Stomach (tissue), 8 donors: ENCODE measurements at regions not wholly inside any gene's neighbourhood (a gene's known extent, or its start where the extent isn't known, plus 50 kb on each side); places are given as distances from the start of the nearest gene placed in this dataset.

Experiments used
- DNase-seq, 2 donors: peaks; one replicate each; pipeline versions ENCODE4 v3.0.0 to v3.0.0-alpha.2; 2013 to 2019
- H3K27ac ChIP-seq, 5 donors: fragments of 200-600 bp in 4 of 5; sonication (generic) in 4 of 5; one replicate each; pipeline ENCODE4 v1.5.1; 2013 to 2019; ENCODE audit warnings: mild to moderate bottlenecking in 1 of 5, moderate library complexity in 1 of 5
- H3K27me3 ChIP-seq, 3 donors: fragments of 200-600 bp; sonication (generic); one replicate each; pipeline ENCODE4 v1.5.1; 2017 to 2019; ENCODE audit warnings: mixed run types in 1 of 3
- H3K36me3 ChIP-seq, 4 donors: fragments of 200-600 bp; sonication (generic); 1 replicate in 3 of 4; 2 replicates in 1 of 4; pipeline ENCODE4 v1.5.1; 2016 to 2019
- H3K4me1 ChIP-seq, 4 donors: fragments of 200-600 bp; sonication (generic); one replicate each; pipeline ENCODE4 v1.5.1; 2016 to 2019
- H3K4me3 ChIP-seq, 4 donors: fragments of 200-600 bp; sonication (generic) in 3 of 4; one replicate each; pipeline ENCODE4 v1.5.1; 2016 to 2019; ENCODE audit warnings: mild to moderate bottlenecking in 1 of 4
- H3K9me3 ChIP-seq, 4 donors: fragments of 200-600 bp; sonication (generic); one replicate each; pipeline ENCODE4 v1.5.1; 2016 to 2019
- CTCF ChIP-seq, 7 experiments: fragments of 450-650 bp in 4 of 7; fragments of 200-600 bp in 3 of 7; sonication (generic) in 3 of 7; IDR thresholded peaks; one replicate each; pipeline ENCODE4 v1.5.1; 2016 to 2019; ENCODE audit warnings: antibody characterized with exemption in 7 of 7, control low read depth in 2 of 7, mild to moderate bottlenecking in 1 of 7
- EP300 ChIP-seq: sonication (generic); formaldehyde crosslinking; IDR thresholded peaks from one replicate; pipeline ENCODE4 v1.6.1; 2017; ENCODE audit warnings: antibody characterized with exemption
- POLR2A ChIP-seq, 4 donors: fragments of 450-650 bp; IDR thresholded peaks; one replicate each; pipeline ENCODE4 v1.6.1; 2016; ENCODE audit warnings: antibody characterized with exemption in 4 of 4, control low read depth in 2 of 4, mild to moderate bottlenecking in 1 of 4, moderate library complexity in 1 of 4
- POLR2AphosphoS5 ChIP-seq, 3 donors: sonication (generic); formaldehyde crosslinking; IDR thresholded peaks; one replicate each; pipeline ENCODE4 v1.6.1; 2016; ENCODE audit warnings: antibody characterized with exemption in 3 of 3
- WGBS, 5 donors: extraction: QIAGEN DNeasy Blood & Tissue Kit in 3 of 5; methylation state at CpG; one replicate each; pipeline versions ENCODE4 v1.1.5 to v1.1.7; 2013 to 2018; 5-methylcytosine and 5-hydroxymethylcytosine counted together
- intact Hi-C: fragments of 100-400 bp; cut with DNase I; formaldehyde crosslinking; loops from one replicate; pipeline ENCODE4 v1.15.1; 2023; ENCODE audit warnings: low total_unique reads
- donor health status: healthy with polysubstance abuse.
- donor health status: Bipolar disorder and iron deficiency.
- donor health status: healthy.

DNA sequence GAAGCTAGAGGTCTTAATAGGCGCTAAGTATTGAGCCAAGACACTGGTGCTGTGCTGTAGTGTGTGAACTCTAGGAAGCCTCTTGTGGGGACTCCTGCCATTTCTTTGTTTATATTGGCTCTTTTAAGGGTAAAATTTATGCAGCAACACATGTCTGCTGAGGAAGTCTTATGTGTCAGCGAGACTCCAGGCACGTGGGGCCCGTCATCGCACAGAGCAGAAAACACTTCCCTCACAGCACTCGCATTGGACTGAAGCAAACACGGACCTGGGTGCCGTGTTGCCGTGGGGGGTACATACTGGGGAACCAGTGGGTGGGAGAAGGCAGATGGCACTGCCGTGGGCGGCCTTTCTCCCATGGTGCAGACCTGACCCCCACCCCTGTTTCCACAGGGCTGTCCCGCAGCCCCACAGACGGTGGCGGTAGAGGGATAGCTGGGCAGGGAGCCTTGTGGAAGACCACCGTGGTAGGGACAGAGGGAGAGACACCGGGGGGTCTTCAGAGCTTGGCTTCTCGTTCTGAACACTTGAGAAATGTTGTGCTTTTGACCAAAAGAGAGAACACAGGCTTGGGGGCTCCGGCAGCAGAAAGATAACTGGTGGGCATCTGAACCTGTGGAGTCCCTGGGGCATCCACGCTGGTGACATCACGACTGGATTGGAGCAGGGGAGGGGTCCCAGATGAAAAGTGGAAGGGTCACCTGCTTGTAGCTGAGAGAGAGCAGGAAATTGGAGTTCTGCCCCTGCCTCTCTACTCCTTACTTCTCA lies 284.7 kb upstream of the SHH start:
- TF ChIP-seq POLR2A (IDR thresholded peaks at IDR 0.05): no peak
- TF ChIP-seq CTCF (IDR thresholded peaks at IDR 0.05): no peak
- no peak for TF ChIP-seq POLR2AphosphoS5 (IDR thresholded peaks at IDR 0.05)
- no peak for TF ChIP-seq EP300
- intact Hi-C loops: no loop called here
- H3K9me3 ChIP-seq: peaks cover 0 to 4% (median 0%) of the 10 kb centered on the region in 4 donors
- no peak overlapping the region for H3K27ac ChIP-seq
- no peak overlapping the region for H3K4me3 ChIP-seq
- 72 to 78% (median 72%) methylated on average over 20 of the region's 20 CpGs for WGBS, 5 donors
- peaks cover 0 to 14% (median 0%) of the 10 kb centered on the region in 3 donors for H3K27me3 ChIP-seq
- no peaks in the 10 kb centered on the region for H3K36me3 ChIP-seq
- DNase-seq: peak in 1 of 2 donors; percentile 53
- H3K4me1 ChIP-seq: no peaks in the 10 kb centered on the region

DNA sequence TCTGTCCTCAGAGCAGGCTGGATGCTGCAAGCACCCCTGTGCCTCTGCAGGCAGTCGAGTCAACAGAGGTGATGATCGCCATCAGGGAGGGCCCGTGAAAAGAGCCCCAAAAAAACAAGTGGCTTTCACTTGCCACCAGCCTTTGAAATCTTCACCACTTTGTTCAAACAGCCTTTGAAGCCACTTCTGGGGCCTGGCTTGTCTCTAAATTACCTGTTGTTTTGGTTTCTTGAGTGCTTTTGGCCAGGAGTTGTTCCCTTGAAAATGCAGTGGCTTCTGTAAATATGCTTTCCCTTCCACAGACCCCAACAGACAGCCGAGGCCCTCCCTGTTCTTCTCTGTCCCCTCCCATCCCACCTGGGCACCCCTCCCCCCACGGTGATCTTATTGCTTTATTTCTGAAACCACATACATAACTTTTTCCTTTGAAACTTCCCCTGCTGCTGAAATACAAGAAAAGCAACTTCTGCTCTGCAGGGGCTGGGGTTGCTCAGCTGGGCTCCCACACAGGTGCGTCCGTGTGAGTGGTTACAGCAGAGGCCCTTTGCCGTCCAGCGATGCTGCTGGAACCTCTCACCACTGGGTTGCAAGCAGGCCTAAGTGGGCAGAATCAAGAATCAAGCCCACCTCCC lies 283.8 kb upstream of the SHH start:
- DNase-seq: peak in 1 of 2 donors; percentile 10
- 63 to 70% (median 69%) methylated on average over 9 of the region's 9 CpGs for WGBS, 5 donors
- Histone ChIP-seq H3K4me1 (no peaks in the 10 kb centered on the region), H3K4me3 (no peak overlapping the region), H3K9me3 (peaks cover 0 to 4% (median 0%) of the 10 kb centered on the region in 4 donors), H3K36me3 (no peaks in the 10 kb centered on the region), H3K27me3 (peaks cover 0 to 14% (median 0%) of the 10 kb centered on the region in 3 donors), H3K27ac (no peak overlapping the region)
- no peak for TF ChIP-seq CTCF (IDR thresholded peaks at IDR 0.05)
- TF ChIP-seq POLR2A (IDR thresholded peaks at IDR 0.05): no peak
- no peak for TF ChIP-seq POLR2AphosphoS5 (IDR thresholded peaks at IDR 0.05)
- TF ChIP-seq EP300: no peak
- intact Hi-C loops: no loop called here

DNA sequence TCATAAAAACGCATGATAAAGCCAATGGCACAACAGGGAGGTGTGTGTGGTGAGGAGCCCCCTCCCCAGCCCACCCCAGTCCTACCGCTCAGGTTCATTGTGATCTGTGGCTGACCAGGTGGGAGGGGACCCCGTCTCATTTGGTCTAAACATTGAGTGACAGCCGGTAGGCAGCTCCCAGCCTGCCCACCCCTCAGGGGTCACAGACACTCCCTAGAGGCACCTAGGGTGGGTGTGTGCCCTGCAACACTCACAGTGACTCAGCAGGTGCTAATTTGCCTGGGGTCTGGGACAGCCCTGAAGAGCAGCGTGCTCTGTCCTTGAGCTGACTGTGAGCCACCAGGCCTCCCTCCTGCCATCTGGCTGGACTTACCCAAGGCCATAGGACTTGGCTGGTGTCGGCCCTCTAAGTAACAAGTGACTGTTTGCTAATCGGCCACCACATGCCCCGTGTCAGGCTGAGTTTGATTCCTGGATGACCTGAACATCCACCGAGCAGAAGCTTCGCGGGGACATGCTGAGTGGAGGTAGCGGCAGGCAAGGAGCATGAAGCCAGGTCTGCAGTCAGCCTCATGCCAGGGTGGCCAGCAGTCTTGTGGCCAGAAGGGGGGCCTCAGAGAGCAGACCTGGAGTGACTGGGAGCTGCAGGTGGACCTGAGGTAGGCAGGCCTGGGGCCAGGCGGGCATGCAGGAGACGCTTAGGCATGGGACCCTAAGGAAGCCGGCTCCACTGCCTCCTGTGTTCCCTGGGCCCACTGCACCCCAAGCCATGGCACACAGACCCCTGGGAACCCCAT lies 282.3 kb upstream of the SHH start:
- WGBS, 5 donors: 85 to 93% (median 90%) methylated on average over 15 of the region's 15 CpGs
- H3K9me3 ChIP-seq: peaks cover 0 to 4% (median 0%) of the 10 kb centered on the region in 4 donors
- no peak for DNase-seq
- H3K27me3 ChIP-seq: peaks cover 0 to 14% (median 0%) of the 10 kb centered on the region in 3 donors
- H3K4me1 ChIP-seq: no peaks in the 10 kb centered on the region
- H3K4me3 ChIP-seq: no peak overlapping the region
- intact Hi-C loops: no loop called here
- no peak overlapping the region for H3K27ac ChIP-seq
- TF ChIP-seq EP300 (no peak), POLR2AphosphoS5 (IDR thresholded peaks at IDR 0.05) (no peak), POLR2A (IDR thresholded peaks at IDR 0.05) (no peak), CTCF (IDR thresholded peaks at IDR 0.05) (no peak)
- no peaks in the 10 kb centered on the region for H3K36me3 ChIP-seq

- Histone ChIP-seq H3K27me3 (peaks cover 0 to 14% (median 0%) of the 10 kb centered on the region in 3 donors), H3K4me3 (no peak overlapping the region), H3K27ac (no peak overlapping the region), H3K4me1 (no peaks in the 10 kb centered on the region), H3K9me3 (peaks cover 0 to 4% (median 0%) of the 10 kb centered on the region in 4 donors), H3K36me3 (no peaks in the 10 kb centered on the region)
- intact Hi-C loops: no loop called here
- no peak for DNase-seq
- TF ChIP-seq POLR2A (IDR thresholded peaks at IDR 0.05) (no peak), POLR2AphosphoS5 (IDR thresholded peaks at IDR 0.05) (no peak), EP300 (no peak), CTCF (IDR thresholded peaks at IDR 0.05) (no peak)
- 85 to 89% (median 88%) methylated on average over 11 of the region's 11 CpGs for WGBS, 5 donors
Observed at GRCh38 chr7:156092307-156092706, 280.0 kb upstream of the SHH start.
